Esophagus muscularis mucosa (tissue), 4 donors: ENCODE measurements at regions not wholly inside any gene's neighbourhood (a gene's known extent, or its start where the extent isn't known, plus 50 kb on each side); places are given as distances from the start of the nearest gene placed in this dataset.

Experiments
- DNase-seq: peaks from one replicate; pipeline ENCODE4 v3.0.0-alpha.2; 2017; ENCODE audit errors: extremely low spot score
- H3K27ac ChIP-seq, 4 donors: fragments of 200-600 bp; sonication (generic); replicated peaks in 1 of 4; 1 replicate in 3 of 4; 2 replicates in 1 of 4; pipeline ENCODE4 v1.5.1; 2016 to 2019; ENCODE audit warnings: mild to moderate bottlenecking in 1 of 4
- H3K27me3 ChIP-seq, 4 donors: fragments of 200-600 bp; sonication (generic); one replicate each; pipeline versions ENCODE4 v1.5.1 to v1.6.0; 2016 to 2019
- H3K36me3 ChIP-seq, 4 donors: fragments of 200-600 bp; sonication (generic); one replicate each; pipeline ENCODE4 v1.5.1; 2016 to 2019
- H3K4me1 ChIP-seq, 4 donors: fragments of 200-600 bp; sonication (generic); one replicate each; pipeline ENCODE4 v1.5.1; 2016 to 2019
- H3K4me3 ChIP-seq, 4 donors: fragments of 200-600 bp; sonication (generic); 1 replicate in 2 of 4; 2 replicates in 2 of 4; pipeline ENCODE4 v1.5.1; 2016 to 2019; ENCODE audit warnings: mild to moderate bottlenecking in 4 of 4, moderate library complexity in 1 of 4
- H3K9me3 ChIP-seq, 4 donors: fragments of 200-600 bp; sonication (generic); 1 replicate in 3 of 4; 2 replicates in 1 of 4; pipeline ENCODE4 v1.5.1; 2016 to 2019
- EP300 ChIP-seq: sonication (generic); formaldehyde crosslinking; IDR thresholded peaks from one replicate; pipeline ENCODE4 v1.6.1; 2017; ENCODE audit warnings: antibody characterized with exemption
- POLR2A ChIP-seq: fragments of 450-650 bp; IDR thresholded peaks from one replicate; pipeline ENCODE4 v1.6.1; 2017; ENCODE audit warnings: antibody characterized with exemption, moderate library complexity, mild to moderate bottlenecking, low read depth
- POLR2AphosphoS5 ChIP-seq, 2 donors: sonication (generic); formaldehyde crosslinking; IDR thresholded peaks; one replicate each; pipeline ENCODE4 v1.6.1; 2017; ENCODE audit warnings: antibody characterized with exemption in 2 of 2
- WGBS: methylation state at CpG from one replicate; pipeline ENCODE4 v1.1.5; 2018; 5-methylcytosine and 5-hydroxymethylcytosine counted together
- intact Hi-C: fragments of 100-400 bp; cut with DNase I; formaldehyde crosslinking; loops from one replicate; pipeline ENCODE4 v1.15.1; 2023
- TF ChIP-seq, protein P1 (sequence below), 3 experiments: fragments of 200-600 bp in 2 of 3; fragments of 450-650 bp in 1 of 3; sonication (generic) in 2 of 3; IDR thresholded peaks; one replicate each; pipeline ENCODE4 v1.5.1; 2017 to 2019; ENCODE audit warnings: antibody characterized with exemption in 3 of 3, mild to moderate bottlenecking in 2 of 3, moderate library complexity in 1 of 3

DNA sequence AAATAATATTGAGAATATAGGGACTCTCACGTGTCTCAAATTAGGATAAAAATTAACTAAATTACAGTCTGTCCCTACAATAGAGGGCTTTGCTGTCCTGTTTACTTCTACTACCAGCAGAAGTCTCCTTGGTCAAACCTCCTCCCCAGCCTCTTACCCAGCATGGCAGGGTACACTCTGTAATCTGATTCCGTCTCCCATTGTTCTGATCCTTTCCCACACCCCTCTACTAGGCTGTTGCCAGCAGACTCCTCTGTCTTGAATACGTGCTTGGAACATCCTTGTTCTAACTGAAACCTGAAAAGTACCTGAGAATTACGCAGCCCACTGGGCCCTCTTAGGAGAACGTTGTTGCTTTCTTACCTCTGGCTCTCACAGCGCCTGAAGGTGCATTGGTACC lies 112.2 kb upstream of the PREP start:
- Histone ChIP-seq H3K9me3 (no peaks in the 10 kb centered on the region), H3K27ac (no peak overlapping the region), H3K4me1 (peaks cover 0 to 6% (median 4%) of the 10 kb centered on the region in 4 donors), H3K4me3 (no peak overlapping the region), H3K36me3 (no peaks in the 10 kb centered on the region), H3K27me3 (no peaks in the 10 kb centered on the region)
- 88% methylated on average over 6 of the region's 6 CpGs for WGBS
- intact Hi-C loops = no loop called here
- DNase-seq = no peak
- no peak for TF ChIP-seq POLR2A
- no peak for TF ChIP-seq POLR2AphosphoS5 (IDR thresholded peaks at IDR 0.05)
- TF ChIP-seq, protein P1, sequence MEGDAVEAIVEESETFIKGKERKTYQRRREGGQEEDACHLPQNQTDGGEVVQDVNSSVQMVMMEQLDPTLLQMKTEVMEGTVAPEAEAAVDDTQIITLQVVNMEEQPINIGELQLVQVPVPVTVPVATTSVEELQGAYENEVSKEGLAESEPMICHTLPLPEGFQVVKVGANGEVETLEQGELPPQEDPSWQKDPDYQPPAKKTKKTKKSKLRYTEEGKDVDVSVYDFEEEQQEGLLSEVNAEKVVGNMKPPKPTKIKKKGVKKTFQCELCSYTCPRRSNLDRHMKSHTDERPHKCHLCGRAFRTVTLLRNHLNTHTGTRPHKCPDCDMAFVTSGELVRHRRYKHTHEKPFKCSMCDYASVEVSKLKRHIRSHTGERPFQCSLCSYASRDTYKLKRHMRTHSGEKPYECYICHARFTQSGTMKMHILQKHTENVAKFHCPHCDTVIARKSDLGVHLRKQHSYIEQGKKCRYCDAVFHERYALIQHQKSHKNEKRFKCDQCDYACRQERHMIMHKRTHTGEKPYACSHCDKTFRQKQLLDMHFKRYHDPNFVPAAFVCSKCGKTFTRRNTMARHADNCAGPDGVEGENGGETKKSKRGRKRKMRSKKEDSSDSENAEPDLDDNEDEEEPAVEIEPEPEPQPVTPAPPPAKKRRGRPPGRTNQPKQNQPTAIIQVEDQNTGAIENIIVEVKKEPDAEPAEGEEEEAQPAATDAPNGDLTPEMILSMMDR (IDR thresholded peaks at IDR 0.05) = no peak
- TF ChIP-seq EP300 = no peak

DNA sequence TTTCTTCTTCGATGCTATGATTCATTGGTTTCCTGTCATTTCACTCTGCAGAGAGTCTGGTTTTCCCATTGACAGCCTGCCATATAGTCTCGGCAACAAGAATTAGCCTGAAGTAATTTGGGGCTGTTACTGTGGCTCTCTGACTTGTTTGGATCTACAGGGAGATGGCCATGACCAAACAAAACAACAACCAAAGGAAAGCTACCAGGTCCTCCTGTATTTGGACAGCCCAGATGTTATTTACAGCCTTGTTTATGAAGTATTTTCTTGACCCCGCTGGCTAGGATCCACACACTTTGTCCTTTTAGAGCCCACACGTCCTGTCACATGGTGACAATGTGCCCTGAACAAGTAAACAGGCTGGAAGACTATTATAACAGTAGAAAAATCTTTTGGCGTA lies 111.4 kb upstream of the PREP start:
- no peak for TF ChIP-seq EP300
- TF ChIP-seq POLR2AphosphoS5 (IDR thresholded peaks at IDR 0.05) = no peak
- TF ChIP-seq, protein P1 (IDR thresholded peaks at IDR 0.05) = no peak
- no peak for TF ChIP-seq POLR2A
- Histone ChIP-seq H3K9me3 (no peaks in the 10 kb centered on the region), H3K36me3 (no peaks in the 10 kb centered on the region), H3K27me3 (no peaks in the 10 kb centered on the region), H3K4me1 (peaks cover 0 to 12% (median 10%) of the 10 kb centered on the region in 4 donors), H3K27ac (no peak overlapping the region), H3K4me3 (no peak overlapping the region)
- intact Hi-C loops = no loop called here
- no peak for DNase-seq
- WGBS = 66% methylated on average over 5 of the region's 5 CpGs

DNA sequence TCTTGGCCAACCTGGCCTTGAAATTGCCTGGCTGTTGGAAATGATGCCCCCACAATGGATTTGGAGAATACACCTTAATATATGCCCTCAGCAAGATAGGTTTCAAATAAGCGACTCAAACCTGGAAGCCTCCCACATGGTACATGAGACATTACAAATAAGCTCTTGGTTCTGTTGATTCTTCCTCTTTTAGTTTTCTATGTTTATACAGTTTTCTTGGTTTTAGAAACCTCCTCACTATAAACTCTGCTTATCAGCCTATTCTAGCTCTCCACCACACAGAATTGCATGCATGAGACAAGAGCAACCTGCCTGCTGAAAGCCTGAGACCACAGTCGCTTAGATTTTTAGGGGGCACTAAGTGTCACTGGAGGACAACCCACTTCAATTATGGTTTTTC lies 108.8 kb upstream of the PREP start:
- 98% methylated on average over 2 of the region's 2 CpGs for WGBS
- no peak overlapping the region for H3K27ac ChIP-seq
- intact Hi-C loops = no loop called here
- no peaks in the 10 kb centered on the region for H3K27me3 ChIP-seq
- no peak for DNase-seq
- H3K4me1 ChIP-seq = peaks cover 0 to 12% (median 10%) of the 10 kb centered on the region in 4 donors
- no peak overlapping the region for H3K4me3 ChIP-seq
- H3K9me3 ChIP-seq = no peaks in the 10 kb centered on the region
- H3K36me3 ChIP-seq = no peaks in the 10 kb centered on the region
- TF ChIP-seq EP300 (no peak), POLR2AphosphoS5 (IDR thresholded peaks at IDR 0.05) (no peak), POLR2A (no peak)
- TF ChIP-seq, protein P1 (IDR thresholded peaks at IDR 0.05) = no peak

DNA sequence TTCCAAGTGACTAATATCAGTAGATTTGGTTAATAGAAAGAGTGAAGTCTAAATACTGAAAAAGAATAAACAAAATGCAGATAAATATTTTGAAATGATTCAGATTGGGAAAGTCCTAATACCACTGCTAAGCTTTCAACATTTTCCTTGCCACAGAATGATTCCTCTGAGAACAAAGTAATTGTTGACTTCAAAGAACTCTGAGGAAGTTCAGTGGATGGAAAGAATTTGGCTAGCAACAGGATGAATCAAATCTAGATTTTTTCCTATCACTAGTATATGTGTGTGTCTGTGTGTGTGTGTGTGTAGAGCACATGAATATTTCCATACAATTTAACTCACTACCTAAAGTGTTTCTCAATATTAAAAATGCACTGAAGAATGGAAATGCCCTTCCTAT lies 107.9 kb upstream of the PREP start:
- Histone ChIP-seq H3K4me3 (no peak overlapping the region), H3K27ac (no peak overlapping the region), H3K4me1 (peaks cover 0 to 12% (median 10%) of the 10 kb centered on the region in 4 donors), H3K36me3 (no peaks in the 10 kb centered on the region), H3K9me3 (no peaks in the 10 kb centered on the region), H3K27me3 (no peaks in the 10 kb centered on the region)
- TF ChIP-seq POLR2AphosphoS5 (IDR thresholded peaks at IDR 0.05) (no peak), EP300 (no peak), POLR2A (no peak)
- no peak for DNase-seq
- intact Hi-C loops = no loop called here

DNA sequence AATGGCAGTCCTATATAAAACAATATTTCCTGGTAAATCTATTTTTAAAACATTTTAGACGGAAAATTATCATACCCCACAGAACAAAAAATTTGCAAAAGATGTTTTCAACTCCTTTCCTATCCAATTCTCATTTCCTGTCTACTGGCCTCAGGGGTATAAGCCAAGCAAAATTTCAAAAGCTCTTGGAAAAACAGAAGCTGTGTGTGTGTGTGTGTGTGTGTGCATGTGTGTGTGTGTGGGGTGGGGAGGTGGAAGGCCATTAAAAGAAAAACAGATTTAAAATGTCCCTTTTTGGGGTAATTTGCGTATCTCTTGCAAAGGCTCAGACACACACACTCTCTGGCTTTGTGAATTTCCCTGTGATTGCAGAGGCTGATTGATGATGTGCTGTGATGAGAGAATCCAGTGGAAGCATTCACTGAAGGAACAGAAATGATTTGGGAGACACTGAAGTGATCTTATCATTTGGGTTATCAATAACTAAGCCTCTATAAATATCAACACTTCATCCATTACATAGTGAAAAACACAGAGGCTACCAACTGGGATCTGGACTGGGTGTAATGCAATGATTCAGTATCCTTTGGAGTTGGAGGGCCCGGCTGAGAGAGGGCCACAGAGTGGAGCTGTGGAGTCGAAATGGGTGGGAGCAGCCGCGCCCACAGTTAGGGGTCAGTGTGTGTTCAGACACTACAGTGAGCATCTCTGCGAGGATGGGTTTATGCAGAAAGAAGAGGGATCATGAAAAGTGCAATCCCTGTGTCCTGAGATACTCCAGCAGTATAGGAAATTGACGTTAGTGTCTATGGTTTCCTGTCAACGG lies 106.8 kb upstream of the PREP start:
- Histone ChIP-seq H3K4me3 (no peak overlapping the region), H3K9me3 (no peaks in the 10 kb centered on the region), H3K27ac (no peak overlapping the region), H3K36me3 (no peaks in the 10 kb centered on the region), H3K4me1 (peaks cover 2 to 15% (median 14%) of the 10 kb centered on the region in 4 donors), H3K27me3 (no peaks in the 10 kb centered on the region)
- TF ChIP-seq, protein P1 (IDR thresholded peaks at IDR 0.05) = peak in 2 of 3 experiments; percentile 26 to 38
- TF ChIP-seq POLR2A (no peak), EP300 (no peak), POLR2AphosphoS5 (IDR thresholded peaks at IDR 0.05) (no peak)
- intact Hi-C loops = no loop called here
- no peak for DNase-seq
- 37% methylated on average over 9 of the region's 9 CpGs for WGBS
